WTC11 (cell line): ENCODE measurements at regions not wholly inside any gene's neighbourhood (a gene's known extent, or its start where the extent isn't known, plus 50 kb on each side); places are given as distances from the start of the nearest gene placed in this dataset.

Experiments used
- ATAC-seq: fragments of 200-7000 bp; cut with Tn5 transposase; 2 replicates; pipeline ENCODE4 v1.10.0; 2021; ENCODE audit warnings: mild to moderate bottlenecking, moderate library complexity
- CTCF ChIA-PET: fragments of 300-600 bp; sonication (Branson Sonifier 250); formaldehyde crosslinking; loops from one replicate; lab custom pipeline; 2021; ENCODE audit warnings: antibody characterized with exemption; lab: Charles Lee
- POLR2A ChIA-PET: fragments of 350-600 bp; sonication (Branson Sonifier 250); formaldehyde crosslinking; loops from one replicate; lab custom pipeline; 2021; ENCODE audit warnings: antibody characterized with exemption; lab: Charles Lee
- DNase-seq: peaks from one replicate; pipeline ENCODE4 v3.0.0; 2021; ENCODE audit warnings: low spot score
- H3K27ac Mint-ChIP-seq: 2 replicates; pipeline ENCODE4 v1.8.0; 2021; ENCODE audit warnings: mixed read lengths
- H3K27me3 Mint-ChIP-seq: 2 replicates; pipeline ENCODE4 v1.8.0; 2021; ENCODE audit warnings: low read depth, mild to moderate bottlenecking, moderate library complexity, mixed read lengths
- H3K36me3 Mint-ChIP-seq: 2 replicates; pipeline ENCODE4 v1.8.0; 2021; ENCODE audit warnings: mixed read lengths
- H3K4me1 Mint-ChIP-seq: 2 replicates; pipeline ENCODE4 v1.8.0; 2022; ENCODE audit warnings: mixed read lengths
- H3K4me3 Mint-ChIP-seq: 2 replicates; pipeline ENCODE4 v1.8.0; 2021; ENCODE audit warnings: mild to moderate bottlenecking, moderate library complexity, mixed read lengths
- H3K9me3 Mint-ChIP-seq: 2 replicates; pipeline ENCODE4 v1.8.0; 2021; ENCODE audit warnings: mixed read lengths
- ATF1 ChIP-seq: sonication (generic); formaldehyde crosslinking; IDR thresholded peaks from 2 replicates; pipeline ENCODE4 v1.8.1; 2023; ENCODE audit warnings: mild to moderate bottlenecking, moderate library complexity, missing genetic modification reagents
- EMX1 ChIP-seq: fragments of 250-450 bp; sonication (Bioruptor Pico); IDR thresholded peaks from 2 replicates; pipeline ENCODE4 v1.8.0; 2021; ENCODE audit warnings: mild to moderate bottlenecking
- ETV6 ChIP-seq: sonication (generic); formaldehyde crosslinking; IDR thresholded peaks from 2 replicates; pipeline ENCODE4 v1.8.1; 2022; ENCODE audit warnings: mild to moderate bottlenecking, missing genetic modification reagents
- GABPB1 ChIP-seq: sonication (generic); formaldehyde crosslinking; IDR thresholded peaks from 2 replicates; pipeline ENCODE4 v1.8.1; 2023; ENCODE audit warnings: mild to moderate bottlenecking, missing genetic modification reagents
- MXD4 ChIP-seq: fragments of 250-450 bp; sonication (Bioruptor Pico); IDR thresholded peaks from 2 replicates; pipeline ENCODE4 v1.8.0; 2021; ENCODE audit warnings: mild to moderate bottlenecking, moderate library complexity, borderline replicate concordance
- NFE2L1 ChIP-seq: sonication (generic); formaldehyde crosslinking; IDR thresholded peaks from 2 replicates; pipeline ENCODE4 v1.8.1; 2023; ENCODE audit warnings: missing genetic modification reagents
- NFYB ChIP-seq: sonication (generic); formaldehyde crosslinking; conservative IDR thresholded peaks from 2 replicates; pipeline ENCODE4 v1.8.0; 2022; ENCODE audit warnings: low read depth, missing genetic modification reagents
- SMAD3 ChIP-seq: sonication (generic); formaldehyde crosslinking; IDR thresholded peaks from 2 replicates; pipeline ENCODE4 v1.8.0; 2022; ENCODE audit warnings: missing genetic modification reagents, mild to moderate bottlenecking, borderline replicate concordance
- SMAD4 ChIP-seq: sonication (generic); formaldehyde crosslinking; IDR thresholded peaks from 2 replicates; pipeline ENCODE4 v1.8.0; 2022; ENCODE audit warnings: mild to moderate bottlenecking, missing genetic modification reagents
- TEAD1 ChIP-seq: sonication (generic); formaldehyde crosslinking; IDR thresholded peaks from 2 replicates; pipeline ENCODE4 v1.8.0; 2022; ENCODE audit warnings: mild to moderate bottlenecking, missing genetic modification reagents
- TEAD4 ChIP-seq: sonication (generic); formaldehyde crosslinking; IDR thresholded peaks from 2 replicates; pipeline ENCODE4 v1.8.0; 2022; ENCODE audit warnings: mild to moderate bottlenecking, missing genetic modification reagents
- ZBTB21 ChIP-seq: sonication (generic); formaldehyde crosslinking; IDR thresholded peaks from 2 replicates; pipeline ENCODE4 v1.8.1; 2023; ENCODE audit warnings: mild to moderate bottlenecking, missing genetic modification reagents, borderline replicate concordance
- ZNF317 ChIP-seq: sonication (generic); formaldehyde crosslinking; IDR thresholded peaks from 2 replicates; pipeline ENCODE4 v1.8.1; 2023; ENCODE audit warnings: low read depth, mild to moderate bottlenecking, moderate library complexity, missing genetic modification reagents, borderline replicate concordance
- ZNF671 ChIP-seq: fragments of 250-450 bp; sonication (Bioruptor Pico); IDR thresholded peaks from 2 replicates; pipeline ENCODE4 v1.8.0; 2021; ENCODE audit warnings: mild to moderate bottlenecking
- TF ChIP-seq, protein P1 (sequence below): fragments of 200-600 bp; IDR thresholded peaks from 2 replicates; pipeline ENCODE4 v1.8.0; 2022; ENCODE audit warnings: antibody characterized with exemption
- TF ChIP-seq, protein P2 (sequence below): fragments of 250-450 bp; sonication (Bioruptor Pico); IDR thresholded peaks from 2 replicates; pipeline ENCODE4 v1.9.0; 2021; ENCODE audit warnings: mild to moderate bottlenecking
- TF ChIP-seq, protein P3 (sequence below): sonication (generic); formaldehyde crosslinking; IDR thresholded peaks from 2 replicates; pipeline ENCODE4 v1.8.0; 2023; ENCODE audit warnings: missing genetic modification reagents
- TF ChIP-seq, protein P4 (sequence below): sonication (generic); formaldehyde crosslinking; IDR thresholded peaks from 2 replicates; pipeline ENCODE4 v1.8.0; 2022; ENCODE audit warnings: mild to moderate bottlenecking, missing genetic modification reagents
- TF ChIP-seq, protein P5 (sequence below): sonication (generic); formaldehyde crosslinking; conservative IDR thresholded peaks from 2 replicates; pipeline ENCODE4 v1.8.1; 2023; ENCODE audit warnings: mild to moderate bottlenecking, low read depth, missing genetic modification reagents, moderate library complexity

DNA sequence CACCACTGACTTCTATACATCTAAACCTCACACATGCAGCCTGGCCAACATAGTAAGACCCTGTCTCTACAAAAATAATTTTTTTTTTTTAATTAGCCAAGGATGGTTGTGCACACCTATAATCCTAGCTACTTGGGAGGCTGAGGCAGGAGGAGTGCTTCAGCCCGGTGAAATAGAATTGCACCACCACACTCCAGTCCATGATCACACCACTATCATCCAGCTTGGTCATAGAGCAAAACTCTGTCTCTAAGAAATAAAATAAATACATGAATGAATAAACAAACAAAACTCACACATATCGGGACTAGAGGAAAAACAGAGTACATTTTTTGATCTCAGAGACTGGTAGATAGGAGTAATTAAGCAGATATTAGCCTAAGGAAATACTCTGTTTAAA, 66.6 kb upstream of the PDE5A start:
- no peak overlapping the region for H3K4me3 Mint-ChIP-seq
- DNase-seq (no peak), ATAC-seq (no peak)
- H3K9me3 Mint-ChIP-seq, result peaks cover 18% of the 10 kb centered on the region
- H3K36me3 Mint-ChIP-seq, result peaks cover 14% of the 10 kb centered on the region
- TF ChIP-seq SMAD3 (CRISPR knock-in tag), result no peak
- no peak for TF ChIP-seq ZNF317 (CRISPR knock-in tag)
- no peak for TF ChIP-seq TEAD1
- TF ChIP-seq ZNF671 (CRISPR knock-in tag), result no peak
- ChIA-PET CTCF (no interaction called here), POLR2A (no interaction called here)
- H3K4me1 Mint-ChIP-seq, result no peaks in the 10 kb centered on the region
- H3K27me3 Mint-ChIP-seq, result no peaks in the 10 kb centered on the region; the same call in 1 of the 2 replicates
- no peak overlapping the region for H3K27ac Mint-ChIP-seq

DNA sequence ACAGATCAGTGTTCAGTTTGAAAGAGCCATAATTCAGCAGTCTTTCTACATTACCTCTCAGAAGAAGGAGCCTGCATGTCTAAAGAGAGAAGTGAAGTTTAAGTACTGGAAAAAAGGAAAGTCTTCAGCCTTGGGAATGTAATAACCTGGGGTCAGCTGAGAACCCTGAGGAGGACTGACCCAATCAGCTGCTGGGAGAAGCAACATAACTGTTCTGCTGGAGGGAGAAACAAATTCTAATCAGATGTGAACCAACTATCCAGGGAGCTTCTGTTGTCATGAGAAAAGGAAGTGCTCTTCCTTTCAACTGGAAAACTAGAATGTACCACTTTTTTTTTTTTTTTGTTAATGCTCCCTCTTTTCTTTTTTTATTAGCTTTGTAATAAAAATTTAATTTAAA, 64.5 kb upstream of the PDE5A start:
- TF ChIP-seq GABPB1 (no peak), ATF1 (CRISPR knock-in tag) (no peak), ZNF671 (CRISPR knock-in tag) (no peak), NFE2L1 (no peak), SMAD4 (CRISPR knock-in tag) (no peak), TEAD4 (no peak), SMAD3 (CRISPR knock-in tag) (no peak), NFYB (CRISPR knock-in tag) (no peak), ETV6 (CRISPR knock-in tag) (no peak), TEAD1 (no peak), ZBTB21 (CRISPR knock-in tag) (no peak), ZNF317 (CRISPR knock-in tag) (no peak), MXD4 (CRISPR knock-in tag) (no peak)
- TF ChIP-seq, protein P1, sequence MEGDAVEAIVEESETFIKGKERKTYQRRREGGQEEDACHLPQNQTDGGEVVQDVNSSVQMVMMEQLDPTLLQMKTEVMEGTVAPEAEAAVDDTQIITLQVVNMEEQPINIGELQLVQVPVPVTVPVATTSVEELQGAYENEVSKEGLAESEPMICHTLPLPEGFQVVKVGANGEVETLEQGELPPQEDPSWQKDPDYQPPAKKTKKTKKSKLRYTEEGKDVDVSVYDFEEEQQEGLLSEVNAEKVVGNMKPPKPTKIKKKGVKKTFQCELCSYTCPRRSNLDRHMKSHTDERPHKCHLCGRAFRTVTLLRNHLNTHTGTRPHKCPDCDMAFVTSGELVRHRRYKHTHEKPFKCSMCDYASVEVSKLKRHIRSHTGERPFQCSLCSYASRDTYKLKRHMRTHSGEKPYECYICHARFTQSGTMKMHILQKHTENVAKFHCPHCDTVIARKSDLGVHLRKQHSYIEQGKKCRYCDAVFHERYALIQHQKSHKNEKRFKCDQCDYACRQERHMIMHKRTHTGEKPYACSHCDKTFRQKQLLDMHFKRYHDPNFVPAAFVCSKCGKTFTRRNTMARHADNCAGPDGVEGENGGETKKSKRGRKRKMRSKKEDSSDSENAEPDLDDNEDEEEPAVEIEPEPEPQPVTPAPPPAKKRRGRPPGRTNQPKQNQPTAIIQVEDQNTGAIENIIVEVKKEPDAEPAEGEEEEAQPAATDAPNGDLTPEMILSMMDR, result no peak
- TF ChIP-seq, protein P2, sequence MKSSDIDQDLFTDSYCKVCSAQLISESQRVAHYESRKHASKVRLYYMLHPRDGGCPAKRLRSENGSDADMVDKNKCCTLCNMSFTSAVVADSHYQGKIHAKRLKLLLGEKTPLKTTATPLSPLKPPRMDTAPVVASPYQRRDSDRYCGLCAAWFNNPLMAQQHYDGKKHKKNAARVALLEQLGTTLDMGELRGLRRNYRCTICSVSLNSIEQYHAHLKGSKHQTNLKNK (CRISPR knock-in tag), result no peak
- ChIA-PET CTCF (interaction anchor here (0.6 kb wide), 1 partner anchor 65 kb away, joined by 3 read pairs; the partner anchor contains the start of gene PDE5A), POLR2A (no interaction called here)
- Mint-ChIP-seq H3K27ac (no peak overlapping the region), H3K4me1 (no peaks in the 10 kb centered on the region), H3K9me3 (peaks cover 24% of the 10 kb centered on the region), H3K27me3 (no peaks in the 10 kb centered on the region; the same call in 1 of the 2 replicates), H3K4me3 (no peak overlapping the region), H3K36me3 (peaks cover 15% of the 10 kb centered on the region)
- ATAC-seq (no peak), DNase-seq (no peak)

DNA sequence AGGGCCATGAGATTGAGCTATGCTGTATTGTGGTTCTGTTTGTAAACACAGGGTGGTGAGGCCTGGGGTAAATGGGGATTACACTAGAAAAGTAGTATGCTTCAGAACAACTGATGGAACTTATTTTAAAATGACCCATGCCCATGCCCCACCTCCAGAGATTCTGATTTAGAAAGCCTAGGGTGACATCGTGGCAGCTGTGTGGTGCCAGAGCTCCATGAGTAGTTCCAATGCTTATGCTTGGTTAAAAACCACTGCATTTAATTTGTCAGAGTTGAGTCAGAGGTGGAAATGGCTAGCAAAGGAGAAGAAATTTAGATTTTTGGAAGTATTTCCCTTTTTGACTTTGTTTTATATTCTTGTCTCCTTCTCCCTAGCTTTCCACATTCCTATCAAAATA, 63.4 kb upstream of the PDE5A start:
- CTCF ChIA-PET, result no interaction called here
- Mint-ChIP-seq H3K9me3 (peaks cover 24% of the 10 kb centered on the region), H3K4me3 (no peak overlapping the region), H3K27me3 (no peaks in the 10 kb centered on the region; the same call in 1 of the 2 replicates), H3K36me3 (peaks cover 15% of the 10 kb centered on the region), H3K4me1 (no peaks in the 10 kb centered on the region), H3K27ac (no peak overlapping the region)
- POLR2A ChIA-PET, result no interaction called here
- TF ChIP-seq, protein P2 (CRISPR knock-in tag), result no peak
- TF ChIP-seq, protein P3, sequence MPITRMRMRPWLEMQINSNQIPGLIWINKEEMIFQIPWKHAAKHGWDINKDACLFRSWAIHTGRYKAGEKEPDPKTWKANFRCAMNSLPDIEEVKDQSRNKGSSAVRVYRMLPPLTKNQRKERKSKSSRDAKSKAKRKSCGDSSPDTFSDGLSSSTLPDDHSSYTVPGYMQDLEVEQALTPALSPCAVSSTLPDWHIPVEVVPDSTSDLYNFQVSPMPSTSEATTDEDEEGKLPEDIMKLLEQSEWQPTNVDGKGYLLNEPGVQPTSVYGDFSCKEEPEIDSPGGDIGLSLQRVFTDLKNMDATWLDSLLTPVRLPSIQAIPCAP (CRISPR knock-in tag), result no peak
- TF ChIP-seq TEAD4 (no peak), EMX1 (CRISPR knock-in tag) (no peak), SMAD4 (CRISPR knock-in tag) (no peak)
- TF ChIP-seq, protein P4, sequence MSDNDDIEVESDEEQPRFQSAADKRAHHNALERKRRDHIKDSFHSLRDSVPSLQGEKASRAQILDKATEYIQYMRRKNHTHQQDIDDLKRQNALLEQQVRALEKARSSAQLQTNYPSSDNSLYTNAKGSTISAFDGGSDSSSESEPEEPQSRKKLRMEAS (CRISPR knock-in tag), result no peak
- TF ChIP-seq, protein P5, sequence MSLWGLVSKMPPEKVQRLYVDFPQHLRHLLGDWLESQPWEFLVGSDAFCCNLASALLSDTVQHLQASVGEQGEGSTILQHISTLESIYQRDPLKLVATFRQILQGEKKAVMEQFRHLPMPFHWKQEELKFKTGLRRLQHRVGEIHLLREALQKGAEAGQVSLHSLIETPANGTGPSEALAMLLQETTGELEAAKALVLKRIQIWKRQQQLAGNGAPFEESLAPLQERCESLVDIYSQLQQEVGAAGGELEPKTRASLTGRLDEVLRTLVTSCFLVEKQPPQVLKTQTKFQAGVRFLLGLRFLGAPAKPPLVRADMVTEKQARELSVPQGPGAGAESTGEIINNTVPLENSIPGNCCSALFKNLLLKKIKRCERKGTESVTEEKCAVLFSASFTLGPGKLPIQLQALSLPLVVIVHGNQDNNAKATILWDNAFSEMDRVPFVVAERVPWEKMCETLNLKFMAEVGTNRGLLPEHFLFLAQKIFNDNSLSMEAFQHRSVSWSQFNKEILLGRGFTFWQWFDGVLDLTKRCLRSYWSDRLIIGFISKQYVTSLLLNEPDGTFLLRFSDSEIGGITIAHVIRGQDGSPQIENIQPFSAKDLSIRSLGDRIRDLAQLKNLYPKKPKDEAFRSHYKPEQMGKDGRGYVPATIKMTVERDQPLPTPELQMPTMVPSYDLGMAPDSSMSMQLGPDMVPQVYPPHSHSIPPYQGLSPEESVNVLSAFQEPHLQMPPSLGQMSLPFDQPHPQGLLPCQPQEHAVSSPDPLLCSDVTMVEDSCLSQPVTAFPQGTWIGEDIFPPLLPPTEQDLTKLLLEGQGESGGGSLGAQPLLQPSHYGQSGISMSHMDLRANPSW, result no peak
- ATAC-seq (no peak), DNase-seq (no peak)
